CD4-positive, CD25-positive, alpha-beta regulatory T cell (primary cell): ENCODE measurements at regions not wholly inside any gene's neighbourhood (a gene's known extent, or its start where the extent isn't known, plus 50 kb on each side); places are given as distances from the start of the nearest gene placed in this dataset.

ENCODE experiments used
- ATAC-seq, 2 donors: fragments of 150-1000 bp; cut with Tn5 transposase; one replicate each; pipeline ENCODE4 v1.10.0; 2021; ENCODE audit warnings: low read depth in 2 of 2, moderate number of reproducible peaks in 2 of 2, moderate library complexity in 1 of 2
- DNase-seq, 3 donors: peaks; one replicate each; pipeline versions ENCODE4 v3.0.0 to v3.0.0-alpha.2; 2012 to 2022; ENCODE audit warnings: mixed read lengths in 1 of 3
- H3K27ac ChIP-seq: one replicate; pipeline ENCODE4 v1.7.0; 2013; ENCODE audit warnings: mild to moderate bottlenecking, low read length; ENCODE audit not compliant: insufficient read depth, poor library complexity, severe bottlenecking
- H3K27me3 ChIP-seq: one replicate; pipeline ENCODE4 v1.7.0; 2013; ENCODE audit warnings: low read length; ENCODE audit not compliant: control insufficient read depth, insufficient read depth
- H3K36me3 ChIP-seq: one replicate; pipeline ENCODE4 v1.7.0; 2013; ENCODE audit warnings: mild to moderate bottlenecking, low read length, moderate library complexity; ENCODE audit not compliant: control insufficient read depth, insufficient read depth
- H3K4me1 ChIP-seq: 2 replicates; pipeline ENCODE4 v1.7.0; 2013; ENCODE audit warnings: mild to moderate bottlenecking, low read length; ENCODE audit not compliant: insufficient read depth, control insufficient read depth, poor library complexity, severe bottlenecking
- H3K4me3 ChIP-seq: one replicate; pipeline ENCODE4 v1.7.0; 2013; ENCODE audit warnings: low read depth, mild to moderate bottlenecking, low read length, moderate library complexity
- H3K9me3 ChIP-seq, 2 experiments: 1 replicate in 1 of 2; 2 replicates in 1 of 2; pipeline ENCODE4 v1.7.0; 2013; ENCODE audit warnings: low read length in 2 of 2, mild to moderate bottlenecking in 1 of 2, moderate library complexity in 1 of 2; ENCODE audit not compliant: control insufficient read depth in 2 of 2
- H3K27ac Mint-ChIP-seq, 3 donors: one replicate each; pipeline ENCODE4 v1.8.0; 2020 to 2022; ENCODE audit warnings: mild to moderate bottlenecking in 3 of 3, mixed read lengths in 3 of 3, moderate library complexity in 2 of 3
- H3K27me3 Mint-ChIP-seq: one replicate; pipeline ENCODE4 v1.8.0; 2022; ENCODE audit warnings: mild to moderate bottlenecking, mixed read lengths
- H3K36me3 Mint-ChIP-seq: one replicate; pipeline ENCODE4 v1.8.0; 2020; ENCODE audit warnings: mixed read lengths
- H3K4me1 Mint-ChIP-seq, 4 donors: one replicate each; pipeline ENCODE4 v1.8.0; 2020 to 2022; ENCODE audit warnings: mixed read lengths in 4 of 4, mild to moderate bottlenecking in 1 of 4
- H3K4me3 Mint-ChIP-seq, 4 donors: one replicate each; pipeline ENCODE4 v1.8.0; 2020 to 2022; ENCODE audit warnings: mild to moderate bottlenecking in 4 of 4, mixed read lengths in 4 of 4, moderate library complexity in 3 of 4
- H3K9me3 Mint-ChIP-seq, 7 donors: one replicate each; pipeline ENCODE4 v1.8.0; 2020 to 2022; ENCODE audit warnings: mixed read lengths in 7 of 7, mild to moderate bottlenecking in 3 of 7, moderate library complexity in 2 of 7

DNA sequence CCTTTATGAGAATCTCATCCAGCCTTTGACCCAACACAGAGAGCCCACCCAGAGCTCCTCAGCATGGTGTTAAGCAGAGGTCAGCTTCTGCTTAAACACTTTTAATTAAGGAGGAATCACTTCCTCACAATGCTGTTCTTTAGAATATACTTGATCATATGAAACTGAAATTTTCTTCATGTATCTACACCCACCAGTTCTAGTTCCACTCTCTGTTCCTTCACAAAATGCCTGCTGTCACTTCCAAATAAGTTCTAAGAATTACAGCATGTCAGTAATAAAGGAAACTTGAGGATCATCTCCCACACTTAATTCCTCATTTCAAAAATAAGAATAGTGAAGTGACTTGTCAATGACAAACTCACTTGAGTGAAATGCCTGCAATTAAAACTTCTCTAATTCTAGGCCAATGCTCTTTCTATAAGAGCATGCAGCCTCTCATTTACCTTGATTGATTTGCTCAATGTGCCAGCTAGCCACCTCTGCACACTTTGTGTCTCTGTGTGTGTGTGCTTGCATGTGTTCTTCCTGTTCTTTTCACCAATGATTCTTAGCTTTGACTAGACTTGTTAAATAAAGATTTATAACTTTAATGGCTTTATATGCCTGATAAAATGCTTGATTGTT, 356.3 kb downstream of the PLPP3 start:
- Histone ChIP-seq H3K4me3 (no peak overlapping the region), H3K4me1 (no peaks in the 10 kb centered on the region), H3K36me3 (no peaks in the 10 kb centered on the region), H3K27me3 (no peaks in the 10 kb centered on the region), H3K27ac (no peak overlapping the region), H3K9me3 (no peaks in the 10 kb centered on the region)
- Mint-ChIP-seq H3K27me3 (no peaks in the 10 kb centered on the region), H3K36me3 (no peaks in the 10 kb centered on the region), H3K27ac (no peak overlapping the region), H3K4me1 (no peaks in the 10 kb centered on the region), H3K9me3 (peaks cover 0 to 6% (median 2%) of the 10 kb centered on the region in 7 donors), H3K4me3 (no peak overlapping the region)
- no peak for ATAC-seq
- DNase-seq, result no peak

DNA sequence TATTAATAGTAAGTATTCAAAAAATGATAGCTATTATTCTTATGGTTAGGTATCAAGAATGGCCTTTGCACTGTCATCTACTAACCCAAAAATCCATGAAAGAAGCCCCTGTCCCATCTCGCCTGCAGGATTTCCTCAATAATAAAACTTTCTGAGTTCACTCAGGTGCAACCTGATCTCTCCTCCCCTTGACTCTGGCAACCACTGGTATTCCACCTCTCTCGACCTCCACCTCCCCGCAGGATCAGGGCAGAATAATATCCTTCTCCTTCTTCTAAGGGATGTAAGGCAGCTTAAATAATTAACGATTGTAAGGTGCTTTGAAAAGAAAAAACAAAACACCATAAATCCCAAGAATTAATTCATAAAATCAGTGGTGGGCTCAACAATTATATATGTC, 359.3 kb downstream of the PLPP3 start:
- Histone ChIP-seq H3K27me3 (no peaks in the 10 kb centered on the region), H3K4me1 (no peaks in the 10 kb centered on the region), H3K4me3 (no peak overlapping the region), H3K36me3 (no peaks in the 10 kb centered on the region), H3K27ac (no peak overlapping the region), H3K9me3 (no peaks in the 10 kb centered on the region)
- ATAC-seq (no peak), DNase-seq (no peak)
- Mint-ChIP-seq H3K9me3 (peaks cover 0 to 6% (median 2%) of the 10 kb centered on the region in 7 donors), H3K27ac (no peak overlapping the region), H3K36me3 (no peaks in the 10 kb centered on the region), H3K4me3 (no peak overlapping the region), H3K4me1 (no peaks in the 10 kb centered on the region), H3K27me3 (no peaks in the 10 kb centered on the region)

DNA sequence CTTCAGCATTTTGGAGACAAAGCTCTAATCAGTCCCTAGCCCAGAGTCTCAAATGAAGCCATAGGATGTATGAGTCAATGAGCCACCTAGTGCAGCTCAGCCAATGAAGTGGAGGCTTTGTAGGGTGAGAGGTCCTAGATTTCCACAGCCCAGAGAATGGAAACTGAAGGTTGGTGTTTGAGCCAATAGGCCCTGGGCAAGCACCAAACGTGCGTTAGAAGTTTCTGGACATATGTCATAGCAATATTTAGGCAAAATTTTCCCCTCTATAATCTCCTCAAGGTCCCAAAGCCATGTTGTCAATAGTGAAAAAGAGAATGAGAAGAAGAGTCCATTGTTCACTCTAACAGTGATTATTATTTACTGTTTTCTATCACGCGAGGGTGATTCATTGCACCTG, 361.3 kb downstream of the PLPP3 start:
- H3K27me3 ChIP-seq, result no peaks in the 10 kb centered on the region
- Mint-ChIP-seq H3K27ac (no peak overlapping the region), H3K4me1 (no peaks in the 10 kb centered on the region), H3K9me3 (peaks cover 0 to 6% (median 2%) of the 10 kb centered on the region in 7 donors), H3K27me3 (no peaks in the 10 kb centered on the region), H3K4me3 (no peak overlapping the region), H3K36me3 (no peaks in the 10 kb centered on the region)
- H3K4me3 ChIP-seq, result no peak overlapping the region
- no peak overlapping the region for H3K27ac ChIP-seq
- DNase-seq (no peak), ATAC-seq (no peak)
- no peaks in the 10 kb centered on the region for H3K36me3 ChIP-seq
- H3K9me3 ChIP-seq, result no peaks in the 10 kb centered on the region
- no peaks in the 10 kb centered on the region for H3K4me1 ChIP-seq

DNA sequence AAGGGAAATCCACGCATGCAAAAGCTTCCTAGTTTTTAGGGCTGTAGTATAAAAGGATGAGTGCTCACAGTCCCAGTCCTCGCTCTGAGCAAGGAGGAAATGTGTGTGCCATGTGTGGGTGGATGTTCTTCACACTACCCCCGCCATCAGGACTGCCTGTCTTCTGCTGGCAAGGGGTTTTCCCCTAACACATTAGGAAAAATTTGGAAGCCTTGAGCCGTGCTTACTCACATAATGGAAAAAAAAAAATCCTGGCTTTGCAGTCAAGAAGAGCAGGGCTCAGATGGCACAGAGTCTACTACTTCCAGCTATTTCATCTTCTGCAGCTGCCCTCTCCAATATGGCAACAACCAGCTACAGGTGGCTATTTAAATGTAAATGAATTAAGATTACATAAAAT, 363.1 kb downstream of the PLPP3 start:
- ATAC-seq, result no peak
- Mint-ChIP-seq H3K4me3 (no peak overlapping the region), H3K36me3 (no peaks in the 10 kb centered on the region), H3K9me3 (peaks cover 0 to 4% (median 0%) of the 10 kb centered on the region in 7 donors), H3K27me3 (no peaks in the 10 kb centered on the region), H3K4me1 (no peaks in the 10 kb centered on the region), H3K27ac (no peak overlapping the region)
- no peaks in the 10 kb centered on the region for H3K36me3 ChIP-seq
- H3K4me3 ChIP-seq, result no peak overlapping the region
- no peaks in the 10 kb centered on the region for H3K9me3 ChIP-seq
- no peak overlapping the region for H3K27ac ChIP-seq
- no peak for DNase-seq
- no peaks in the 10 kb centered on the region for H3K27me3 ChIP-seq
- no peaks in the 10 kb centered on the region for H3K4me1 ChIP-seq

DNA sequence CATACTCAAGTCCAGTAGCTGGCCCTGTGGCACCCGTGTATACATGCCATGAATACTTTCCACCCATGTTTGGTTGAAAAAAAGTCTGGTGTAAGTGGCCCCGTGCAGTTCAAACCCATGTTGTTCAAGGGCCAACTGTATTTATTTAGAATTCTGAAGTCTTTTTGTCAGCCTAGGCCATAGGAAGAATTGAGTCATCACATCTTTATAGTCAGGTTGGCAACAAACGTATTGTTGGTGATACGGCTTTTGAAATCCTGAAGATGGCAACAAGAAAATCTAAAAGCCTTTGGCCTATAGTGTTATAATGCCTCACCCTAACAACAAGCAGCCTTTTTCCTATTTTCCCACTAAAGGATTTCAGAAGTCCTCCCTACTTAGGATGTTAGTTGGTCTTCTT, 363.6 kb downstream of the PLPP3 start:
- DNase-seq, result no peak

DNA sequence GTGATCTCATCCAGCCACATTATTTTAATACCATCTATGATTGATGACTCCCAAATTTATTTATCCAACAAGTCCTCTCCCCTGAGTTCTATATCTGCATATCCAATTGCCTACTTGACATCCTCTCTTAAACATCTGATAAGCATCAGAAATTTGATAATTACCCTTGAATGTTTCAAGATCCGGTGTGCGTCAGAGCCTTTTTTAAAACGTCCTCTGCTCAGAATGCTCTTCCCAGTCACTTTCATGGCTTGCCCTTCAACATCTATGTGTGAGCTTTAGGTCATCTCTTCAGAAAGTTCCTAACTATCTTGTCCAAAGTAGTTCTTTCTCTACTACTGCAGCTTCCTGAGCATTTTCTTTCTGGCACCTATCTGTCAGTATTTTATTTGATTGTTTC, 364.3 kb downstream of the PLPP3 start:
- no peak overlapping the region for H3K27ac ChIP-seq
- no peak for ATAC-seq
- no peak overlapping the region for H3K27ac Mint-ChIP-seq
- DNase-seq, result no peak
- H3K27me3 Mint-ChIP-seq, result no peaks in the 10 kb centered on the region
- H3K9me3 Mint-ChIP-seq, result peaks cover 0 to 4% (median 0%) of the 10 kb centered on the region in 7 donors
- no peaks in the 10 kb centered on the region for H3K36me3 Mint-ChIP-seq
- H3K4me1 ChIP-seq, result no peaks in the 10 kb centered on the region
- H3K4me1 Mint-ChIP-seq, result no peaks in the 10 kb centered on the region
- H3K27me3 ChIP-seq, result no peaks in the 10 kb centered on the region
- H3K4me3 ChIP-seq, result no peak overlapping the region
- no peak overlapping the region for H3K4me3 Mint-ChIP-seq
- no peaks in the 10 kb centered on the region for H3K9me3 ChIP-seq
- H3K36me3 ChIP-seq, result no peaks in the 10 kb centered on the region

More for the DNA sequence above, 363.6 kb downstream of the PLPP3 start:
- no peak for ATAC-seq
- H3K9me3 ChIP-seq, result no peaks in the 10 kb centered on the region
- Mint-ChIP-seq H3K27me3 (no peaks in the 10 kb centered on the region), H3K4me1 (no peaks in the 10 kb centered on the region), H3K4me3 (no peak overlapping the region), H3K27ac (no peak overlapping the region), H3K9me3 (peaks cover 0 to 4% (median 0%) of the 10 kb centered on the region in 7 donors), H3K36me3 (no peaks in the 10 kb centered on the region)
- H3K4me1 ChIP-seq, result no peaks in the 10 kb centered on the region
- H3K27me3 ChIP-seq, result no peaks in the 10 kb centered on the region
- H3K4me3 ChIP-seq, result no peak overlapping the region
- no peaks in the 10 kb centered on the region for H3K36me3 ChIP-seq
- no peak overlapping the region for H3K27ac ChIP-seq

DNA sequence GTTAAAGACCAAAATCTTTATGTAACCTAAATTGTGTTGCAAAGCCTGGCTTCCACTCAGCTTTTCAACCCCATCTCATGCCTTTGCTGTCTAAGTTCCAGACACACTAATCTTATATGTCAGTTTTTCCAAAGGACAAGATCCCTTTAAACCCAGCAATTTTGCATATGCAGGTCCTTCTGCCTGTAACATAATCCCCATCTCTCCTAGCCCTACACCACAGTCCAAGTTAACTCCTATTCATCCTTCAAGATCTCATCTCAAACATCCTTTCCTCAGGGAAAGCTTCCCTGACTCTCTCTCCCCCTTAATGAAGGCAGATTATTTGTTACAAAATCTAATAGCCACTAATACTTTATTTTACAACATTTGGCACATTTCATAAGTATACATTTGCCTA, 366.3 kb downstream of the PLPP3 start:
- Histone ChIP-seq H3K27ac (no peak overlapping the region), H3K27me3 (no peaks in the 10 kb centered on the region), H3K4me3 (no peak overlapping the region), H3K9me3 (no peaks in the 10 kb centered on the region), H3K36me3 (no peaks in the 10 kb centered on the region), H3K4me1 (no peaks in the 10 kb centered on the region)
- H3K9me3 Mint-ChIP-seq, result peaks cover 0 to 4% (median 0%) of the 10 kb centered on the region in 7 donors
- no peaks in the 10 kb centered on the region for H3K27me3 Mint-ChIP-seq
- no peak for DNase-seq
- no peaks in the 10 kb centered on the region for H3K36me3 Mint-ChIP-seq
- no peak overlapping the region for H3K27ac Mint-ChIP-seq
- no peak for ATAC-seq
- no peak overlapping the region for H3K4me3 Mint-ChIP-seq
- no peaks in the 10 kb centered on the region for H3K4me1 Mint-ChIP-seq

DNA sequence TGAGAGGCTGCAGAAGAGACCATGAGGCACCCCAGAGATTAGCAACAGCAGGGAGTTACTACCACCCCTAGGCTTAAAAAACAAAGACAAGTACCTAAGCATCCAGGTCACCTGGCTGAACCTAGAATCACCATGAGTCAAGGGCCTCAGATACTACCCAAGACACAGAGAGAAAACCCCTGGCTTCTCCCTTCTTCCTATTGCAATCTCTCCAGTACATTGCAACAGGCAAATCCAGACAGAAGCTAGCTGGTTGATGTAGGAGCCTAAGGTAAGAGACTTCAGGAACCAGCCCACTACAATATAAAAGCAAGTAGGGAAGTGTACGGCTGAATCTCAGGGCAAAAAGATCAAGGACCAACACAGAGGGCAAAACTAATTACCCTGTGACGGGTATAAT, 367.2 kb downstream of the PLPP3 start:
- Mint-ChIP-seq H3K36me3 (no peaks in the 10 kb centered on the region), H3K9me3 (peaks cover 0 to 4% (median 0%) of the 10 kb centered on the region in 7 donors), H3K4me3 (no peak overlapping the region), H3K4me1 (no peaks in the 10 kb centered on the region), H3K27ac (no peak overlapping the region), H3K27me3 (no peaks in the 10 kb centered on the region)
- no peak overlapping the region for H3K4me3 ChIP-seq
- no peak overlapping the region for H3K27ac ChIP-seq
- H3K4me1 ChIP-seq, result no peaks in the 10 kb centered on the region
- no peaks in the 10 kb centered on the region for H3K36me3 ChIP-seq
- H3K9me3 ChIP-seq, result no peaks in the 10 kb centered on the region
- no peaks in the 10 kb centered on the region for H3K27me3 ChIP-seq
- no peak for ATAC-seq
- no peak for DNase-seq
